GM12878 (cell line): ENCODE measurements at regions not wholly inside any gene's neighbourhood (a gene's known extent, or its start where the extent isn't known, plus 50 kb on each side); places are given as distances from the start of the nearest gene placed in this dataset.

Source experiments
- ATAC-seq: fragments of 200-7000 bp; cut with Tn5 transposase; 3 replicates; pipeline ENCODE4 v1.9.1; 2020; ENCODE audit warnings: mild to moderate bottlenecking, moderate library complexity
- BruUV-seq: library from RNA; stranded (reverse); fragments of 400-500 nt; replicated peaks from 2 replicates; lab custom pipeline; 2021; lab: Mats Ljungman, UMichigan
- CTCF ChIA-PET: fragments of 300-600 bp; sonication (Branson Sonifier 250); formaldehyde crosslinking; extraction: SDS; loops from one replicate; lab custom pipeline; 2021; ENCODE audit warnings: inconsistent platforms; lab: Yijun Ruan, JAX
- POLR2A ChIA-PET: fragments of 350-600 bp; formaldehyde crosslinking; extraction: SDS; loops from one replicate; lab custom pipeline; 2021; ENCODE audit warnings: inconsistent platforms; lab: Charles Lee
- RAD21 ChIA-PET: fragments of 300-600 bp; sonication (Branson Sonifier 250); formaldehyde crosslinking; loops from one replicate; lab custom pipeline; 2023; ENCODE audit warnings: antibody characterized with exemption; ENCODE audit not compliant: unreplicated experiment; lab: Charles Lee
- SMC1A ChIA-PET: fragments of 300-600 bp; sonication (Branson Sonifier 250); formaldehyde crosslinking; loops from one replicate; lab custom pipeline; 2023; ENCODE audit not compliant: unreplicated experiment, uncharacterized antibody; lab: Charles Lee
- DNase-seq: peaks from one replicate; pipeline ENCODE4 v3.0.0-alpha.2; 2011; ENCODE audit warnings: low read depth, low spot score
- FAIRE-seq: peaks from 3 replicates; lab custom pipeline; 2011; peaks lifted over from hg19 to GRCh38; lab: Jason Lieb, UNC
- H2AFZ ChIP-seq: 2 replicates; pipeline ENCODE4 v1.6.0; 2011; ENCODE audit warnings: low read depth, low read length, control low read depth; ENCODE audit not compliant: control insufficient read depth
- H3K27ac ChIP-seq: 2 replicates; pipeline ENCODE4 v1.5.1; 2011; ENCODE audit warnings: control low read depth; ENCODE audit not compliant: control insufficient read depth, insufficient read depth
- H3K27me3 ChIP-seq, 2 experiments: replicated peaks in 1 of 2; 2 replicates each; pipeline versions ENCODE4 v1.6.0 to v1.6.1; 2011; ENCODE audit warnings: low read length in 1 of 2; ENCODE audit not compliant: control insufficient read depth in 2 of 2, insufficient read depth in 2 of 2
- H3K36me3 ChIP-seq, 2 experiments: 2 replicates each; pipeline ENCODE4 v1.5.1; 2011; ENCODE audit warnings: low read length in 1 of 2; ENCODE audit not compliant: control insufficient read depth in 2 of 2, insufficient read depth in 2 of 2
- H3K4me1 ChIP-seq: 2 replicates; pipeline ENCODE4 v1.6.1; 2011; ENCODE audit warnings: mild to moderate bottlenecking, low read length, moderate library complexity, mixed read lengths; ENCODE audit not compliant: control insufficient read depth, insufficient read depth
- H3K4me2 ChIP-seq: 2 replicates; pipeline ENCODE4 v1.6.0; 2011; ENCODE audit warnings: control low read depth; ENCODE audit not compliant: control insufficient read depth, insufficient read depth
- H3K4me3 ChIP-seq: fragments of 200-600 bp; sonication (generic); 2 replicates; pipeline ENCODE4 v1.5.1; 2016
- H3K79me2 ChIP-seq: 2 replicates; pipeline ENCODE4 v1.6.0; 2011; ENCODE audit warnings: low read length; ENCODE audit not compliant: control insufficient read depth, insufficient read depth
- H3K9ac ChIP-seq: 2 replicates; pipeline ENCODE4 v1.8.0; 2011; ENCODE audit warnings: low read length, control low read depth, mixed read lengths; ENCODE audit not compliant: control insufficient read depth, insufficient read depth
- H3K9me3 ChIP-seq: replicated peaks from 3 replicates; pipeline ENCODE4 v1.5.1; 2011; ENCODE audit warnings: mild to moderate bottlenecking, low read length; ENCODE audit not compliant: control insufficient read depth, insufficient read depth
- H4K20me1 ChIP-seq: 2 replicates; pipeline ENCODE4 v1.6.0; 2011; ENCODE audit not compliant: control insufficient read depth, insufficient read depth
- ATF7 ChIP-seq: fragments of 450-650 bp; IDR thresholded peaks from 2 replicates; pipeline ENCODE4 v1.6.1; 2016; ENCODE audit warnings: low read depth, mild to moderate bottlenecking
- MTA2 ChIP-seq: fragments of 450-650 bp; IDR thresholded peaks from 2 replicates; pipeline ENCODE4 v1.6.1; 2016; ENCODE audit warnings: low read depth, mild to moderate bottlenecking, moderate library complexity
- NR2F1 ChIP-seq: fragments of 450-650 bp; conservative IDR thresholded peaks from 2 replicates; pipeline ENCODE4 v1.6.1; 2017; ENCODE audit warnings: mild to moderate bottlenecking
- PAX5 ChIP-seq: IDR thresholded peaks from 2 replicates; pipeline ENCODE4 v1.6.1; 2011; ENCODE audit warnings: low read depth, low read length, borderline replicate concordance
- POLR2AphosphoS5 ChIP-seq: IDR thresholded peaks from 2 replicates; pipeline ENCODE4 v1.6.1; 2011; ENCODE audit warnings: mild to moderate bottlenecking, low read length, inconsistent platforms
- SMC3 ChIP-seq: IDR thresholded peaks from 2 replicates; pipeline ENCODE4 v1.6.1; 2011; ENCODE audit warnings: low read length, improper control_type of control experiment, borderline replicate concordance
- SPI1 ChIP-seq: IDR thresholded peaks from 2 replicates; pipeline ENCODE4 v1.6.1; 2011; ENCODE audit warnings: low read depth, mild to moderate bottlenecking, low read length, moderate library complexity, borderline replicate concordance; ENCODE audit not compliant: insufficient read depth
- TBL1XR1 ChIP-seq: IDR thresholded peaks from 2 replicates; pipeline ENCODE4 v1.6.1; 2012; ENCODE audit warnings: low read depth, low read length, improper control_type of control experiment
- TCF7 ChIP-seq: IDR thresholded peaks from 2 replicates; pipeline ENCODE4 v1.6.1; 2014; ENCODE audit warnings: antibody characterized with exemption, borderline replicate concordance
- ZBTB40 ChIP-seq: fragments of 450-650 bp; IDR thresholded peaks from 2 replicates; pipeline ENCODE4 v1.6.1; 2016; ENCODE audit warnings: mild to moderate bottlenecking, moderate library complexity, borderline replicate concordance
- WGBS: methylation state at CpG from one replicate; pipeline ENCODE4 v1.1.6; 2016; ENCODE audit warnings: low lambda C conversion rate; ENCODE audit not compliant: insufficient replicate concordance, insufficient coverage; ENCODE audit errors: missing lambda C conversion rate; 5-methylcytosine and 5-hydroxymethylcytosine counted together
- in situ Hi-C: fragments of 300-500 bp; cut with MboI; formaldehyde crosslinking; loops from 9 replicates; pipeline ENCODE4 v1.14.3; 2018; ENCODE audit warnings: mixed read lengths
- intact Hi-C: fragments of 100-400 bp; cut with micrococcal nuclease; formaldehyde crosslinking; loops from one replicate; pipeline ENCODE4 v1.14.2; 2022; ENCODE audit not compliant: unreplicated experiment

- H3K9me3 ChIP-seq = no peaks in the 10 kb centered on the region
- in situ Hi-C loops (no loop called here), intact Hi-C loops (loop anchor here (5.0 kb wide), 3 partner anchors 38 to 287 kb away; no protein-coding TSS in a partner anchor)
- no TSS peak for BruUV-seq
- no peak overlapping the region for H3K9ac ChIP-seq
- H3K4me2 ChIP-seq = no peak overlapping the region
- no peaks in the 10 kb centered on the region for H3K36me3 ChIP-seq
- DNase-seq = no peak
- no peak overlapping the region for H3K27ac ChIP-seq
- 87% methylated on average over 5 of the region's 5 CpGs for WGBS
- H3K4me1 ChIP-seq = peaks cover 33% of the 10 kb centered on the region
- H3K79me2 ChIP-seq = no peaks in the 10 kb centered on the region
- no peaks in the 10 kb centered on the region for H4K20me1 ChIP-seq
- peaks cover 0 to 3% of the 10 kb centered on the region in 2 experiments; a peak in 1 of 4 replicates for H3K27me3 ChIP-seq
- H2AFZ ChIP-seq = no peak overlapping the region
- no peak overlapping the region for H3K4me3 ChIP-seq
- TF ChIP-seq ZBTB40 (peak; percentile 79), NR2F1 (0 out of 2 replicates have a peak, but pooled peaks have one; percentile 24), SMC3 (no peak), POLR2AphosphoS5 (no peak), MTA2 (peak; percentile 35; the same call in 1 of the 2 replicates), TBL1XR1 (no peak), SPI1 (no peak), PAX5 (peak; percentile 78; the same call in 1 of the 2 replicates), TCF7 (no peak), ATF7 (peak; percentile 27; the same call in 1 of the 2 replicates)
- ATAC-seq = peak; percentile 51
- RAD21 ChIA-PET = interaction anchor here (0.8 to 1.0 kb wide), 2 partner anchors 38 to 364 kb away, joined by 3 read pairs; no protein-coding TSS in a partner anchor
- SMC1A ChIA-PET = interaction anchor here (0.5 to 1.4 kb wide), 6 partner anchors 15 to 846 kb away, joined by 3 to 8 read pairs (median 3); no protein-coding TSS in a partner anchor
- no peak for FAIRE-seq
- POLR2A ChIA-PET = no interaction called here
- CTCF ChIA-PET = interaction anchor here (1.0 to 1.6 kb wide), 5 partner anchors 24 to 363 kb away, joined by 3 read pairs; no protein-coding TSS in a partner anchor
Measured at GRCh38 chr6:105794870-105795269, 291.3 kb upstream of the PRDM1 start.
